ENCODE measurements at regions not wholly inside any gene's neighbourhood (a gene's known extent, or its start where the extent isn't known, plus 50 kb on each side); places are given as distances from the start of the nearest gene placed in this dataset.

DNA sequence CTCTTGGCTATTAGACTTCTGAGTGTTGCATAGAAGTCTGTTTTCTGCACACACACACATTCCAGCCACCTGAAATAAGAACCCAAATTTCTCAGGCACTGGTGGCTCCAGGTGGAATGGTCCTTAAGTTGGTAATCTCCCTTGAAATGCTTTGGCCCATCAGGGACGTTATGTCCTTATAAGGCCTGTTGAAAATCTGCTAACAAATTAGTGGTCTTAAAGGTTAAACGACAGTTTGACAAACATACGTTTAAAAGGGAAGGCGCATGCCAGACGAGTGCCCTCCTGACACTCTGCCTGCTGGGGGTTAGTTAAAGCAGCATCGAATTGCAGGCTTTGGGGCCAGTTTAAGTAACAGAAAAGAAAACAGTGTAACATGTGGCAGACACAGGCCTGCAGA is 125.0 kb downstream of the TBX22 start:
- Histone ChIP-seq H3K27ac (ENCODE audit: low read depth, low read length, poor library complexity, severe bottlenecking) (no peak overlapping the region), H3K4me2 (ENCODE audit: low read length) (no peak overlapping the region), H3K36me3 (ENCODE audit: insufficient read depth, low read length) (no peaks in the 10 kb centered on the region), H3K9me2 (ENCODE audit: insufficient read depth, low read length) (no peaks in the 10 kb centered on the region), H3K79me2 (ENCODE audit: insufficient read depth, low read depth, low read length) (no peaks in the 10 kb centered on the region), H3K4me1 (ENCODE audit: insufficient read depth, low read length, poor library complexity, severe bottlenecking) (no peaks in the 10 kb centered on the region), H3K4me3 (ENCODE audit: low read depth, low read length, poor library complexity, severe bottlenecking) (no peak overlapping the region), H3K9me3 (ENCODE audit: low read length) (no peaks in the 10 kb centered on the region), H4K20me1 (ENCODE audit: insufficient read depth, low read length) (no peaks in the 10 kb centered on the region), H2AFZ (ENCODE audit: low read length) (no peak overlapping the region)
- no peak for DNase-seq (ENCODE audit: low spot score)
- POLR2A ChIA-PET, result no interaction called here
- TF ChIP-seq CTCF (conservative IDR thresholded peaks at IDR 0.05; ENCODE audit: low read length) (no peak), EZH2phosphoT487 (IDR thresholded peaks at IDR 0.05; ENCODE audit: borderline replicate concordance, low read depth, low read length) (no peak)
- CTCF ChIA-PET (ENCODE audit: unreplicated experiment), result no interaction called here
- BruUV-seq (replicated peaks), result no TSS peak
- intact Hi-C loops (cut with micrococcal nuclease; ENCODE audit: unreplicated experiment), result no loop called here

GRCh38 chrX:80170581-80170980 is 156.0 kb downstream of the TBX22 start:
- Histone ChIP-seq H3K9me3 (ENCODE audit: low read length) (no peaks in the 10 kb centered on the region), H3K4me3 (ENCODE audit: low read depth, low read length, poor library complexity, severe bottlenecking) (no peak overlapping the region), H3K4me2 (ENCODE audit: low read length) (no peak overlapping the region), H3K27ac (ENCODE audit: low read depth, low read length, poor library complexity, severe bottlenecking) (no peak overlapping the region), H2AFZ (ENCODE audit: low read length) (no peak overlapping the region), H3K9me2 (ENCODE audit: insufficient read depth, low read length) (no peaks in the 10 kb centered on the region), H4K20me1 (ENCODE audit: insufficient read depth, low read length) (no peaks in the 10 kb centered on the region), H3K36me3 (ENCODE audit: insufficient read depth, low read length) (no peaks in the 10 kb centered on the region), H3K4me1 (ENCODE audit: insufficient read depth, low read length, poor library complexity, severe bottlenecking) (no peaks in the 10 kb centered on the region), H3K79me2 (ENCODE audit: insufficient read depth, low read depth, low read length) (no peaks in the 10 kb centered on the region)
- no peak for TF ChIP-seq CTCF (conservative IDR thresholded peaks at IDR 0.05; ENCODE audit: low read length)
- no peak for TF ChIP-seq EZH2phosphoT487 (IDR thresholded peaks at IDR 0.05; ENCODE audit: borderline replicate concordance, low read depth, low read length)
- intact Hi-C loops (cut with micrococcal nuclease; ENCODE audit: unreplicated experiment), result no loop called here
- DNase-seq (ENCODE audit: low spot score), result no peak
- ChIA-PET POLR2A (no interaction called here), CTCF (ENCODE audit: unreplicated experiment) (no interaction called here)
- no TSS peak for BruUV-seq (replicated peaks)

DNA sequence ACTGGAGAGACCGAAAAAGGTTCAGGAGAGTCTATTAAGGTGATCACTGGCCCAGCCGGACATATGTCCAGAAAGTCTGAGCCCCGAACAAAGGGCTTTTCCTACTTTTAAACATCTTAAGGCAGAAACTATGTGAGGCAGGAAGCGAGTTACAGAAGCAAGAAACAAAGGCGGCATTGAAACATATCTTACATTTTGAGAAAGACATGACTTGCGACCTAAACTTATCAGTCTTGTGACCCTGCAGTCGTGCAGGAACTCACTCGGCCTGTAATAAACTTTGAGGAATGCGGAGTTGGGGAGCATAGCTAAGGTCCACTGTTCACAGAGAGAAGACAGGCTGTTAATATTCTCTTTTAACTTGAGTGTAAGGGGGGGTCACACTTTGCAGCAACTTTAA is 158.7 kb downstream of the TBX22 start:
- BruUV-seq (replicated peaks), result no TSS peak
- CTCF ChIA-PET (ENCODE audit: unreplicated experiment), result no interaction called here
- Histone ChIP-seq H3K4me3 (ENCODE audit: low read depth, low read length, poor library complexity, severe bottlenecking) (no peak overlapping the region), H3K79me2 (ENCODE audit: insufficient read depth, low read depth, low read length) (no peaks in the 10 kb centered on the region), H3K4me1 (ENCODE audit: insufficient read depth, low read length, poor library complexity, severe bottlenecking) (no peaks in the 10 kb centered on the region), H4K20me1 (ENCODE audit: insufficient read depth, low read length) (no peaks in the 10 kb centered on the region), H3K9me3 (ENCODE audit: low read length) (no peaks in the 10 kb centered on the region), H3K36me3 (ENCODE audit: insufficient read depth, low read length) (no peaks in the 10 kb centered on the region), H3K4me2 (ENCODE audit: low read length) (no peak overlapping the region), H3K27ac (ENCODE audit: low read depth, low read length, poor library complexity, severe bottlenecking) (no peak overlapping the region), H2AFZ (ENCODE audit: low read length) (no peak overlapping the region), H3K9me2 (ENCODE audit: insufficient read depth, low read length) (no peaks in the 10 kb centered on the region)
- POLR2A ChIA-PET, result no interaction called here
- intact Hi-C loops (cut with micrococcal nuclease; ENCODE audit: unreplicated experiment), result no loop called here
- TF ChIP-seq EZH2phosphoT487 (IDR thresholded peaks at IDR 0.05; ENCODE audit: borderline replicate concordance, low read depth, low read length) (no peak), CTCF (conservative IDR thresholded peaks at IDR 0.05; ENCODE audit: low read length) (no peak)
- no peak for DNase-seq (ENCODE audit: low spot score)
